ENCODE measurements at regions not wholly inside any gene's neighbourhood (a gene's known extent, or its start where the extent isn't known, plus 50 kb on each side); places are given as distances from the start of the nearest gene placed in this dataset.

GRCh38 chr16:60241671-60242070 is 1507.6 kb upstream of the GOT2 start:
- TF ChIP-seq CTCF (conservative IDR thresholded peaks at IDR 0.05): no peak
- TF ChIP-seq EZH2 (IDR thresholded peaks at IDR 0.05; ENCODE audit: low read depth): no peak

Measured in PC-9 (cell line).